Activated CD8-positive, alpha-beta memory T cell treated with anti-CD3 and anti-CD28 coated beads, Interleukin-2, amount 50 U/mL, for 4 hours (primary cell): ENCODE measurements at regions not wholly inside any gene's neighbourhood (a gene's known extent, or its start where the extent isn't known, plus 50 kb on each side); places are given as distances from the start of the nearest gene placed in this dataset.

Experiments
- DNase-seq: peaks from one replicate; pipeline ENCODE4 v3.0.0-alpha.2; 2020

GRCh38 chr13:50670272-50670671 is 173.2 kb downstream of the DLEU7 start:
- DNase-seq: no peak

- no peak for DNase-seq
Measured at GRCh38 chr13:50670847-50671496, 172.5 kb downstream of the DLEU7 start.

- no peak for DNase-seq
Measured at GRCh38 chr13:50671497-50671850, 172.0 kb downstream of the DLEU7 start.

GRCh38 chr13:50672025-50672424 is 171.5 kb downstream of the DLEU7 start:
- no peak for DNase-seq

- no peak for DNase-seq
Measured at GRCh38 chr13:50675651-50676050, 167.8 kb downstream of the DLEU7 start.

- DNase-seq: no peak
Measured at GRCh38 chr13:50676602-50677001, 166.9 kb downstream of the DLEU7 start.

- DNase-seq: no peak
Measured at GRCh38 chr13:50677258-50677657, 166.2 kb downstream of the DLEU7 start.

- no peak for DNase-seq
Measured at GRCh38 chr13:50677687-50678463, 165.6 kb downstream of the DLEU7 start.

- no peak for DNase-seq
Measured at GRCh38 chr13:50678464-50679162, 164.9 kb downstream of the DLEU7 start.

GRCh38 chr13:50679321-50679720 is 164.2 kb downstream of the DLEU7 start:
- no peak for DNase-seq

GRCh38 chr13:50682002-50682401 is 161.5 kb downstream of the DLEU7 start:
- DNase-seq: no peak

- no peak for DNase-seq
Measured at GRCh38 chr13:50682966-50683365, 160.5 kb downstream of the DLEU7 start.

- no peak for DNase-seq
Measured at GRCh38 chr13:50684366-50684765, 159.1 kb downstream of the DLEU7 start.

- no peak for DNase-seq
Measured at GRCh38 chr13:50685491-50685890, 158.0 kb downstream of the DLEU7 start.

- no peak for DNase-seq
Measured at GRCh38 chr13:50685956-50686355, 157.5 kb downstream of the DLEU7 start.

- DNase-seq: no peak
Measured at GRCh38 chr13:50686551-50686950, 156.9 kb downstream of the DLEU7 start.

GRCh38 chr13:50687545-50687944 is 155.9 kb downstream of the DLEU7 start:
- DNase-seq: no peak

- no peak for DNase-seq
Measured at GRCh38 chr13:50690006-50690405, 153.5 kb downstream of the DLEU7 start.

GRCh38 chr13:50691176-50691680 is 152.3 kb downstream of the DLEU7 start:
- DNase-seq: no peak

- DNase-seq: no peak
Measured at GRCh38 chr13:50691681-50692263, 151.7 kb downstream of the DLEU7 start.

- DNase-seq: no peak
Measured at GRCh38 chr13:50692396-50692915, 151.0 kb downstream of the DLEU7 start.

GRCh38 chr13:50693727-50694126 is 149.8 kb downstream of the DLEU7 start:
- DNase-seq: no peak
